Neutrophil (primary cell): ENCODE measurements at regions not wholly inside any gene's neighbourhood (a gene's known extent, or its start where the extent isn't known, plus 50 kb on each side); places are given as distances from the start of the nearest gene placed in this dataset.

Experiments
- H3K27ac ChIP-seq: fragments of 200-600 bp; sonication (generic); 2 replicates; pipeline ENCODE4 v1.5.1; 2016; ENCODE audit warnings: mild to moderate bottlenecking, moderate library complexity
- H3K27me3 ChIP-seq: fragments of 200-600 bp; sonication (generic); 2 replicates; pipeline ENCODE4 v1.6.0; 2016; ENCODE audit warnings: mild to moderate bottlenecking
- H3K36me3 ChIP-seq: fragments of 200-600 bp; sonication (generic); 2 replicates; pipeline ENCODE4 v1.5.1; 2017
- H3K4me1 ChIP-seq, 2 experiments: fragments of 200-600 bp in 1 of 2; sonication (generic) in 1 of 2; 1 replicate in 1 of 2; 2 replicates in 1 of 2; pipeline versions ENCODE4 v1.5.1 to v1.6.1; 2013 to 2016; ENCODE audit warnings: low read depth in 1 of 2, low read length in 1 of 2, mild to moderate bottlenecking in 1 of 2, moderate library complexity in 1 of 2; ENCODE audit not compliant: control insufficient read depth in 1 of 2, insufficient read depth in 1 of 2
- H3K4me3 ChIP-seq, 2 experiments: fragments of 200-600 bp in 1 of 2; sonication (generic) in 1 of 2; 1 replicate in 1 of 2; 2 replicates in 1 of 2; pipeline ENCODE4 v1.5.1; 2013 to 2016; ENCODE audit warnings: low read depth in 1 of 2, low read length in 1 of 2, mild to moderate bottlenecking in 1 of 2, moderate library complexity in 1 of 2
- H3K9me3 ChIP-seq: fragments of 200-600 bp; sonication (generic); 2 replicates; pipeline ENCODE4 v1.5.1; 2016
- TF ChIP-seq, protein P1 (sequence below): fragments of 200-600 bp; sonication (generic); IDR thresholded peaks from 2 replicates; pipeline ENCODE4 v1.5.1; 2016; ENCODE audit warnings: antibody characterized with exemption

DNA sequence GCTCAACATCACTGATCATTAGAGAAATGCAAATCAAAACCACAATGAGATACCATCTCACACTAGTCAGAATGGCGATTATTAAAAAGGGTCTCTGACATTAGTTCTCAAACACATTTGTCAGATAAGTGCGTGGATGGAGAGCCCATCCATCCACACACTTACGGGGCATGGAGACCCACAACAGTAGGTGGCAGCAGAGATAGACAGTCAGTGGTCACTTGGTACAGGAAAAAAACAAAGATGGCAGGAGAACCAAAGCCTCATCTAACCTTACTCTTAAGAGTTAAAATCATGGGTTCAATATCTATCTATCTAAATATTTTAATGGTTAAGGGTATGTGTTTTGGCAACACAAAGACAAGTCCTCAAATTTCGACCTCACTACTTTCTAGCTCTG lies 1378.7 kb upstream of the C9orf72 start:
- TF ChIP-seq, protein P1, sequence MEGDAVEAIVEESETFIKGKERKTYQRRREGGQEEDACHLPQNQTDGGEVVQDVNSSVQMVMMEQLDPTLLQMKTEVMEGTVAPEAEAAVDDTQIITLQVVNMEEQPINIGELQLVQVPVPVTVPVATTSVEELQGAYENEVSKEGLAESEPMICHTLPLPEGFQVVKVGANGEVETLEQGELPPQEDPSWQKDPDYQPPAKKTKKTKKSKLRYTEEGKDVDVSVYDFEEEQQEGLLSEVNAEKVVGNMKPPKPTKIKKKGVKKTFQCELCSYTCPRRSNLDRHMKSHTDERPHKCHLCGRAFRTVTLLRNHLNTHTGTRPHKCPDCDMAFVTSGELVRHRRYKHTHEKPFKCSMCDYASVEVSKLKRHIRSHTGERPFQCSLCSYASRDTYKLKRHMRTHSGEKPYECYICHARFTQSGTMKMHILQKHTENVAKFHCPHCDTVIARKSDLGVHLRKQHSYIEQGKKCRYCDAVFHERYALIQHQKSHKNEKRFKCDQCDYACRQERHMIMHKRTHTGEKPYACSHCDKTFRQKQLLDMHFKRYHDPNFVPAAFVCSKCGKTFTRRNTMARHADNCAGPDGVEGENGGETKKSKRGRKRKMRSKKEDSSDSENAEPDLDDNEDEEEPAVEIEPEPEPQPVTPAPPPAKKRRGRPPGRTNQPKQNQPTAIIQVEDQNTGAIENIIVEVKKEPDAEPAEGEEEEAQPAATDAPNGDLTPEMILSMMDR: no peak
- no peaks in the 10 kb centered on the region for H3K9me3 ChIP-seq
- no peaks in the 10 kb centered on the region for H3K4me1 ChIP-seq
- no peak overlapping the region for H3K27ac ChIP-seq
- H3K27me3 ChIP-seq: no peaks in the 10 kb centered on the region
- H3K4me3 ChIP-seq: no peak overlapping the region
- H3K36me3 ChIP-seq: no peaks in the 10 kb centered on the region

DNA sequence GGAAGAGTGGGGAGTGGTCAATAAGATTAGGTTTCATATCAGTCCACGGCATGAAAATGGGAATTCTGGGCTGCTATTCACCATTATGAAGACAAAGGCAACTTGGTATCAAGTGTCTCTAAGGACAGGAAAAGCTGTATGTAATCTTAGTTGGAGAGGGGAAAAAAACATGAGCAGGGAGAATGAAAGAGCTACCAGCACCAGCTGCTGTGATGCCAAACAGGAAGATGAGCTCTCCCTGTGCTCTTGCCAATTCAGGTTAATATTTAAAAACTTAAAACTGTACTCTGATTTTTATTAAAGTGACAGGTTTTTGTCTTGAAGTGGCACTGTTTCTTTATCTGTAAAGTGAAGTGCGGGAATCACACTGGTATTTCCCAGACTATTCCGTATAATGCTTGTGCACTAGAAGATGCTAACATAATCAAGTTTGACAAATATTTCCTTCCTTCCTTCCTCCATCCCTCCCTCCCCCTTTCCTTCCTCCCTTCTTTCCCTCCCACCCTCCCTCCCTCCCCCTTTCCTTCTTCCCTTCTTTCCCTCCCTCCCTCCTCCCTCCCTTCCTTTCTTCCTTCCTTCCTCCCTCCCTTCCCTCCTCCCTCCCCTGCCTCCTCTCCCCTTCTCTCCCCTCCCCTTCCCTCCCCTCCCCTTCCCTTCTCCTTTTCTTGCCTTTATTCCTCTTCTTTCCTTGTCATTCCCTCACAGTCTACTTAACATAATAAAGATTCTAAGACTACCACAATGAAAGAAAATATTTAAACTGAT lies 1383.0 kb upstream of the C9orf72 start:
- Histone ChIP-seq H3K27me3 (no peaks in the 10 kb centered on the region), H3K4me1 (no peaks in the 10 kb centered on the region), H3K4me3 (no peak overlapping the region), H3K9me3 (no peaks in the 10 kb centered on the region), H3K27ac (no peak overlapping the region), H3K36me3 (no peaks in the 10 kb centered on the region)
- TF ChIP-seq, protein P1: no peak

DNA sequence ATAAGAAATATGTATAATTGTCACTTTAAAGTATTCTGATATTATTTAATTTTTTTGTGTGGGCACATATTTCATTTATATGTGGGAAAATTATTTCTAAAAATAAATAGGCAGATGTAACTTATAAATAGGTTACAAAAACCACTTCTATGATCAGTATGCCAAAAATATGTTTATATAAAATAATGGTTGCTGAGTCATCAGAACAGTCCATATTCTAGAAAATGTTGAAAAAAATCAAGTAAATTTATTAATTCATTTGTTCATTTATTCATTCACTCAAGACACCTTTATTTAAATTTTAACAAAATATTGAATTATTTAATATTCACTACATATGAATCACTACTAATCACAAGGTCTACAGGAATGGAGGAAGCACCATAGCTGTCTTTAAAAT lies 1387.3 kb upstream of the C9orf72 start:
- TF ChIP-seq, protein P1: no peak
- Histone ChIP-seq H3K9me3 (no peaks in the 10 kb centered on the region), H3K27me3 (no peaks in the 10 kb centered on the region), H3K4me3 (no peak overlapping the region), H3K27ac (no peak overlapping the region), H3K36me3 (no peaks in the 10 kb centered on the region), H3K4me1 (no peaks in the 10 kb centered on the region)

DNA sequence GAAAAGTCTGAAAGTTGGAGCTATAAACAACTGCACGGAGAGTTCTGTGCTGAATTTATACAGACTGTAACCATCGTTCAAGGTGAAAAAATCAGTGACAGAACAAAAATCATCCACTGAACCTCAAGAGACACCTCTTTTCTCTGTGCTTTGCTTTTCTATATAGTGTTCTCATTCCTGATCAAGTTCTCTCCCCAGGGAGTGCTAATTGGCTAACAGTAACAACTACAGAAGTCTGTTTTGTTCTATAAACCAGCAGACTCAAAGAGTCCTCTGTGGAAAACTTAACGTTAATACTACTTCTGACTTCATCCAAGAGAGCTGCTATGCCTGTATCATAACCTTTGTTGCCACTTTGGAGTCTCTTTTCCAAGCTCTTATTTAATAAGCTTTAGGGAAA lies 1388.3 kb upstream of the C9orf72 start:
- TF ChIP-seq, protein P1: no peak
- Histone ChIP-seq H3K27me3 (no peaks in the 10 kb centered on the region), H3K9me3 (no peaks in the 10 kb centered on the region), H3K36me3 (no peaks in the 10 kb centered on the region), H3K4me1 (no peaks in the 10 kb centered on the region), H3K27ac (no peak overlapping the region), H3K4me3 (no peak overlapping the region)

DNA sequence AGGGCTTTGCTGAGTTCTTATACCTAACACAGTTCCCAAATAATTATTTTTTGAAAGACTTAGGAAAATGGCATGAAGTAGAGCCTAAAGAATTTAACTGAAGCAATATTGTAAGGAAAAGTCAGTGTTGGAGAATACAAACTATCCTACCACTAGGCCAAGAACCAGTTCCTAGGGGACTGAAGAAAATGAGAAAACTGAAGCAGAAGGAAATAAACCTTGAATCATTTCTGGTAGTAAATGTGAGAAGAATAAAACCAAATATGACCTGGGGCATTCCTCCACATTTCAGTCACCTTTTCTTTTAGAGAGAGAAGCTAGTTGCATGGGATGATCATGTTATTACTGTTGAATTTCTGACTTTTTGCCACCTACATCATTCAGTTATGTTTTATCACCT lies 1393.9 kb upstream of the C9orf72 start:
- H3K27me3 ChIP-seq: no peaks in the 10 kb centered on the region
- no peaks in the 10 kb centered on the region for H3K36me3 ChIP-seq
- TF ChIP-seq, protein P1: no peak
- no peaks in the 10 kb centered on the region for H3K4me1 ChIP-seq
- no peaks in the 10 kb centered on the region for H3K9me3 ChIP-seq
- H3K4me3 ChIP-seq: no peak overlapping the region
- no peak overlapping the region for H3K27ac ChIP-seq
